Endothelial cell of umbilical vein (primary cell): ENCODE measurements at regions not wholly inside any gene's neighbourhood (a gene's known extent, or its start where the extent isn't known, plus 50 kb on each side); places are given as distances from the start of the nearest gene placed in this dataset.

ENCODE experiments used
- FOS ChIP-seq: IDR thresholded peaks from 2 replicates; pipeline ENCODE4 v1.6.1; 2011; ENCODE audit warnings: mild to moderate bottlenecking, low read length, moderate library complexity, borderline replicate concordance; ENCODE audit not compliant: insufficient read depth
- POLR2A ChIP-seq: IDR thresholded peaks from 2 replicates; pipeline ENCODE4 v1.6.1; 2012; ENCODE audit warnings: low read depth, mild to moderate bottlenecking, control low read depth, low read length
- TF ChIP-seq, protein P1 (sequence below), 2 donors: IDR thresholded peaks; 1 replicate in 1 of 2; 2 replicates in 1 of 2; pipeline ENCODE4 v1.5.1; 2011; ENCODE audit warnings: low read length in 2 of 2, mild to moderate bottlenecking in 2 of 2, moderate library complexity in 2 of 2, control low read depth in 1 of 2, inconsistent platforms in 1 of 2, low read depth in 1 of 2; ENCODE audit not compliant: insufficient read depth in 1 of 2; ENCODE audit errors: extremely low read depth in 1 of 2

DNA sequence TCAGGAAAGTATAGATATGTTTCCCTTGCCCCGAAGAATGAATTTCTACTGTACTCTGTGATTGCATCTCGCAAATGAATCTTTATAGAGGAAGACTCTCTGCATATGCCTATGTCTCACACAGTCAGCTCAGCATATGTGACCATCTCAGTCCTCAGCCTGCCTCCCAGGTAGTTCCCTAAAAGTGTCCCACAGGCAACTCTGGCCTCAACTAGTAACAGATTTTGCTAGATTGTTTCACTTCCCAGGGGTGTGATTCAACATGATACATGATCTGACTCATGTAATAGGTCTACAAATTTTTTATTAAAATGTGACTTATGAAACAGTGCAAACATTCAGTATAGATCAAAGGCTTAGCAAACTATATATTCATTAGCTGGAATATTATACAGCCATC lies 296.6 kb upstream of the CRIM1 start:
- no peak for TF ChIP-seq POLR2A
- TF ChIP-seq FOS, result no peak
- TF ChIP-seq, protein P1, sequence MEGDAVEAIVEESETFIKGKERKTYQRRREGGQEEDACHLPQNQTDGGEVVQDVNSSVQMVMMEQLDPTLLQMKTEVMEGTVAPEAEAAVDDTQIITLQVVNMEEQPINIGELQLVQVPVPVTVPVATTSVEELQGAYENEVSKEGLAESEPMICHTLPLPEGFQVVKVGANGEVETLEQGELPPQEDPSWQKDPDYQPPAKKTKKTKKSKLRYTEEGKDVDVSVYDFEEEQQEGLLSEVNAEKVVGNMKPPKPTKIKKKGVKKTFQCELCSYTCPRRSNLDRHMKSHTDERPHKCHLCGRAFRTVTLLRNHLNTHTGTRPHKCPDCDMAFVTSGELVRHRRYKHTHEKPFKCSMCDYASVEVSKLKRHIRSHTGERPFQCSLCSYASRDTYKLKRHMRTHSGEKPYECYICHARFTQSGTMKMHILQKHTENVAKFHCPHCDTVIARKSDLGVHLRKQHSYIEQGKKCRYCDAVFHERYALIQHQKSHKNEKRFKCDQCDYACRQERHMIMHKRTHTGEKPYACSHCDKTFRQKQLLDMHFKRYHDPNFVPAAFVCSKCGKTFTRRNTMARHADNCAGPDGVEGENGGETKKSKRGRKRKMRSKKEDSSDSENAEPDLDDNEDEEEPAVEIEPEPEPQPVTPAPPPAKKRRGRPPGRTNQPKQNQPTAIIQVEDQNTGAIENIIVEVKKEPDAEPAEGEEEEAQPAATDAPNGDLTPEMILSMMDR (IDR thresholded peaks at IDR 0.05; ENCODE audit: extremely low read depth in 1 of 2, insufficient read depth in 1 of 2, low read depth in 1 of 2, low read length in 2 of 2), result no peak
